Right lobe of liver (tissue), 6 donors: ENCODE measurements at regions not wholly inside any gene's neighbourhood (a gene's known extent, or its start where the extent isn't known, plus 50 kb on each side); places are given as distances from the start of the nearest gene placed in this dataset.
A peak's percentile ranks its signal among the peaks of the same experiment; 100 is the strongest.

ENCODE experiments used
- ATAC-seq, 4 donors: fragments of 200-7000 bp; cut with Tn5 transposase; one replicate each; pipeline ENCODE4 v1.9.1; 2020; ENCODE audit warnings: mild to moderate bottlenecking in 4 of 4, moderate library complexity in 4 of 4
- DNase-seq, 3 donors: peaks; one replicate each; pipeline ENCODE4 v3.0.0-alpha.2; 2020
- H3K27ac ChIP-seq, 3 donors: fragments of 200-600 bp; one replicate each; pipeline ENCODE4 v1.8.0; 2022
- H3K27me3 ChIP-seq, 2 donors: fragments of 200-600 bp; one replicate each; pipeline ENCODE4 v1.8.0; 2022
- H3K36me3 ChIP-seq, 4 donors: fragments of 200-600 bp; sonication (generic) in 1 of 4; one replicate each; pipeline versions ENCODE4 v1.5.1 to v1.8.0; 2017 to 2022; ENCODE audit warnings: control low read depth in 1 of 4
- H3K4me1 ChIP-seq, 4 donors: fragments of 200-600 bp; sonication (generic) in 1 of 4; one replicate each; pipeline versions ENCODE4 v1.5.1 to v1.8.0; 2017 to 2022; ENCODE audit warnings: control low read depth in 1 of 4
- H3K4me3 ChIP-seq, 3 donors: fragments of 200-600 bp; one replicate each; pipeline ENCODE4 v1.8.0; 2022
- H3K9me3 ChIP-seq, 4 donors: fragments of 200-600 bp; sonication (generic) in 1 of 4; one replicate each; pipeline versions ENCODE4 v1.5.1 to v1.8.0; 2017 to 2022; ENCODE audit warnings: control low read depth in 1 of 4
- POLR2A ChIP-seq: fragments of 450-650 bp; IDR thresholded peaks from one replicate; pipeline ENCODE4 v1.6.1; 2017; ENCODE audit warnings: antibody characterized with exemption, mild to moderate bottlenecking
- WGBS: methylation state at CpG from one replicate; pipeline ENCODE4 v1.1.6; 2018; ENCODE audit warnings: low coverage, low lambda C conversion rate; ENCODE audit not compliant: insufficient coverage; ENCODE audit errors: missing lambda C conversion rate; 5-methylcytosine and 5-hydroxymethylcytosine counted together
- intact Hi-C, 2 donors: fragments of 100-400 bp; cut with DNase I; formaldehyde crosslinking; loops; one replicate each; pipeline versions ENCODE4 v1.11.2 to v1.14.1; 2022
- TF ChIP-seq, protein P1 (sequence below), 4 donors: fragments of 200-600 bp in 3 of 4; fragments of 450-650 bp in 1 of 4; IDR thresholded peaks; one replicate each; pipeline versions ENCODE4 v1.5.1 to v1.8.0; 2016 to 2022; ENCODE audit warnings: antibody characterized with exemption in 4 of 4, mild to moderate bottlenecking in 2 of 4
- donor health status: DM: no; HTN: yes; CAD: no.
- donor health status: DM: no; HTN: no; CAD: no.
- donor health status: DM: no; HTN: no; CAD: no.
- donor health status: DM: no; HTN: yes; CAD: no.
- donor health status: DM: no; HTN: yes; CAD: no.

DNA sequence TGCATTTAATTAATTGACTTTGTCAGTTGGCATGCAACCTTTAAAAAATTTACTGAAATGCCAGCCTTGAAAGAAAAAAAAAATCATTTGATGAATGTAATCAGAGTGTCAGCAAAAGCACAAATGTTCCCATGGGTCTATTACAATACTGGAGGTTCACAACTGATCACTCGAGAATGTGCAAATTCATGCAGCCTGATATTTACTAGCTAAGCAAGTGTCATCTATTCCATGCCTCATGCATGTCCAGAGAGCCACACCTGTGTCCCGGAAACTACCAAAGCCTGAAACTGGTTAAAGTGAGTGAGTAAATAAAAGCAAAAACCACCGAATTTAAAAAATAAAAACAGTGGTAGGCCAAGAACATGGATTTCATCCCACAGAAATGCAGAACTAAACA lies 415.3 kb upstream of the ID2 start:
- no peak for DNase-seq
- Histone ChIP-seq H3K4me3 (no peak overlapping the region), H3K4me1 (peaks cover 0 to 1% (median 0%) of the 10 kb centered on the region in 4 donors), H3K36me3 (no peaks in the 10 kb centered on the region), H3K27ac (no peak overlapping the region), H3K9me3 (no peaks in the 10 kb centered on the region), H3K27me3 (no peaks in the 10 kb centered on the region)
- ATAC-seq = no peak
- intact Hi-C loops = no loop called here
- 96% methylated on average over 3 of the region's 3 CpGs for WGBS
- TF ChIP-seq, protein P1, sequence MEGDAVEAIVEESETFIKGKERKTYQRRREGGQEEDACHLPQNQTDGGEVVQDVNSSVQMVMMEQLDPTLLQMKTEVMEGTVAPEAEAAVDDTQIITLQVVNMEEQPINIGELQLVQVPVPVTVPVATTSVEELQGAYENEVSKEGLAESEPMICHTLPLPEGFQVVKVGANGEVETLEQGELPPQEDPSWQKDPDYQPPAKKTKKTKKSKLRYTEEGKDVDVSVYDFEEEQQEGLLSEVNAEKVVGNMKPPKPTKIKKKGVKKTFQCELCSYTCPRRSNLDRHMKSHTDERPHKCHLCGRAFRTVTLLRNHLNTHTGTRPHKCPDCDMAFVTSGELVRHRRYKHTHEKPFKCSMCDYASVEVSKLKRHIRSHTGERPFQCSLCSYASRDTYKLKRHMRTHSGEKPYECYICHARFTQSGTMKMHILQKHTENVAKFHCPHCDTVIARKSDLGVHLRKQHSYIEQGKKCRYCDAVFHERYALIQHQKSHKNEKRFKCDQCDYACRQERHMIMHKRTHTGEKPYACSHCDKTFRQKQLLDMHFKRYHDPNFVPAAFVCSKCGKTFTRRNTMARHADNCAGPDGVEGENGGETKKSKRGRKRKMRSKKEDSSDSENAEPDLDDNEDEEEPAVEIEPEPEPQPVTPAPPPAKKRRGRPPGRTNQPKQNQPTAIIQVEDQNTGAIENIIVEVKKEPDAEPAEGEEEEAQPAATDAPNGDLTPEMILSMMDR (IDR thresholded peaks at IDR 0.05) = no peak
- no peak for TF ChIP-seq POLR2A

DNA sequence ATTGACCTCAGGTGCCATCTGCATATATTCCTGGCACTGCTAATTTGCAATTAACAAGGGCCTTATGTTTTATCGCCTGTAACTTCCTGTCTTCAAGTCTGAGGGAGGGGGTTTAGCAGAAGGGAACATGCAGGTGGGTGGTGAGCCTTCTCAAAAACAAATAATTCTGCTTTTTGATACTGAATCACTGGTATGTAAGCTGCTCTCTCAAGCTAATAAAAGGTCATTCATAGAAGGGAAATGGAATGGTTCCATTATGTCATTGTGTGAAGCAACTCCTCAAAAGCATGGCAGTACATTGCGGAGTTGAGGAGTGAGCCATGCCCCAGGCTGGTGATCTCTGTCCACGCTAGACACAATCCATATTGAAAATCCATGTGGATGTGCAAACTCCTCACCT lies 414.8 kb upstream of the ID2 start:
- Histone ChIP-seq H3K27ac (no peak overlapping the region), H3K27me3 (no peaks in the 10 kb centered on the region), H3K9me3 (no peaks in the 10 kb centered on the region), H3K4me1 (no peaks in the 10 kb centered on the region), H3K36me3 (no peaks in the 10 kb centered on the region), H3K4me3 (no peak overlapping the region)
- intact Hi-C loops = no loop called here
- 100% methylated on average over 1 of the region's 3 CpGs for WGBS
- TF ChIP-seq POLR2A = no peak
- TF ChIP-seq, protein P1 (IDR thresholded peaks at IDR 0.05) = no peak
- ATAC-seq = peak in 1 of 4 donors; percentile 13
- DNase-seq = no peak

DNA sequence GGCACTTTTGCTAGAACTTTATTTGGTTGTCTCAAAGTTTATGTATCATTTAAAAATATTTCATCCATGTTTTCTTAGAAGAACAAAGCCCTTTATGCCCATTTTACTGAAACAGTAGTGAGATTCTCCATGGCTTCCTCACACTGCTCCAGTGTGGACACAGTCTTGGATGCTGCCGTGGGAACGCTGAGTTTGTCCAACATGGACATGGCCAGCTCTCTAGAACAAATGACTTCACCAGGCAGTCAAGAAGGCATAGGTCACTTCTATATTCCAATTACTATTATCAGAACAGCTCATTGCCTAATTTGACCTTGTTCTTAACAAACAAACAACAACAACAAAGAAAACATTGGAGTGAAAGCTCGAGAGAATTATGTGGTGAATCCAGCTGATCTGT lies 414.1 kb upstream of the ID2 start:
- Histone ChIP-seq H3K27ac (no peak overlapping the region), H3K4me3 (no peak overlapping the region), H3K9me3 (no peaks in the 10 kb centered on the region), H3K36me3 (no peaks in the 10 kb centered on the region), H3K27me3 (no peaks in the 10 kb centered on the region), H3K4me1 (no peaks in the 10 kb centered on the region)
- DNase-seq (no peak), ATAC-seq (peak in 2 of 4 donors; percentile 68 to 69)
- 50% methylated on average over 3 of the region's 3 CpGs for WGBS
- intact Hi-C loops = no loop called here
- TF ChIP-seq, protein P1 (IDR thresholded peaks at IDR 0.05) = no peak
- no peak for TF ChIP-seq POLR2A

DNA sequence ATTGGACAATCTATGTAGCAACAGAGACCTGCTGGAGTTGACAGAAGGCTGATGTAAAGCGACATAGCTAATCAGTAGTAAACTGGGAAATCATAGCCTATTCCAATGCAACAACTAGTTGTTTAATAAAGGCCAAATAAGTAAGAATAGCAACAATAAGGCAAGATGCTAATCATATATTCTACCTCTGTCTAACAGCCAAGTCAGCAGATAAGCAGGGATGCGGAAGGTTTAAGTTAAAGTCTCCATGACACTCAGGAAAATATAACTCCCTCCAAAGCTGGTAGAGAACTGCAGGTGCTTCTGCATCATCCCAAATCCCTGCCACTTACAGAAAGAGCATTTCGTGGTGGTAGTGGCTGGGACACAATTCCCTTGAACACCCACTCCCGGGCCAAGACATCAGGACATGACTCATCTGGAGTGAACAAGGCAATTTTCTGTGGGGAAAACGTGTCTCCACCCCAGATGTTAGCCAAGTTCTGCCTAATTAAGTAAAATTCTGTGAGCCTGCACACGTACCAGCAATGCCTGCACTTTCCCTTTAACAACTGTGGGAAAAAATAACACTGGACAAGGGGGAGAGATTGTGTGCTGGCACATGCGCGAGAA lies 413.6 kb upstream of the ID2 start:
- no peak overlapping the region for H3K4me3 ChIP-seq
- ATAC-seq = no peak

More for the DNA sequence above, 413.6 kb upstream of the ID2 start:
- TF ChIP-seq, protein P1 (IDR thresholded peaks at IDR 0.05) = no peak
- TF ChIP-seq POLR2A = no peak
- H3K27ac ChIP-seq = no peak overlapping the region
- WGBS = 75% methylated on average over 8 of the region's 8 CpGs
- H3K27me3 ChIP-seq = no peaks in the 10 kb centered on the region
- no peaks in the 10 kb centered on the region for H3K36me3 ChIP-seq
- H3K4me1 ChIP-seq = no peaks in the 10 kb centered on the region
- intact Hi-C loops = no loop called here
- DNase-seq = no peak
- H3K9me3 ChIP-seq = no peaks in the 10 kb centered on the region
